ENCODE measurements at regions not wholly inside any gene's neighbourhood (a gene's known extent, or its start where the extent isn't known, plus 50 kb on each side); places are given as distances from the start of the nearest gene placed in this dataset.
A peak's percentile ranks its signal among the peaks of the same experiment; 100 is the strongest.

GRCh38 chr2:8563814-8564474, 117.9 kb upstream of the ID2 start:
- ATAC-seq, result no peak
- in situ Hi-C loops (cut with MboI; ENCODE audit: low sequenced_read_pairs in 4 of 4), result no loop called here
- H3K36me3 ChIP-seq, result no peaks in the 10 kb centered on the region
- intact Hi-C loops (cut with DNase I; ENCODE audit: low total_unique reads), result no loop called here
- DNase-seq, result peak in 1 of 2 donors; percentile 2
- H3K4me1 ChIP-seq, result no peaks in the 10 kb centered on the region
- TF ChIP-seq CTCF (IDR thresholded peaks at IDR 0.05 in 4 of 5, conservative IDR thresholded peaks at IDR 0.05 in 1 of 5) (no peak), POLR2A (IDR thresholded peaks at IDR 0.05) (no peak)
- H3K4me3 ChIP-seq, result no peak overlapping the region
- no peaks in the 10 kb centered on the region for H3K27me3 ChIP-seq
- no peak overlapping the region for H3K27ac ChIP-seq
- no peaks in the 10 kb centered on the region for H3K9me3 ChIP-seq

- H3K27ac ChIP-seq, result no peak overlapping the region
- H3K9me3 ChIP-seq, result no peaks in the 10 kb centered on the region
- ATAC-seq (no peak), DNase-seq (peak in 1 of 2 donors; percentile 3)
- H3K4me1 ChIP-seq, result no peaks in the 10 kb centered on the region
- intact Hi-C loops (cut with DNase I; ENCODE audit: low total_unique reads), result no loop called here
- H3K4me3 ChIP-seq, result no peak overlapping the region
- H3K27me3 ChIP-seq, result no peaks in the 10 kb centered on the region
- no peak for TF ChIP-seq POLR2A (IDR thresholded peaks at IDR 0.05)
- TF ChIP-seq CTCF (IDR thresholded peaks at IDR 0.05 in 4 of 5, conservative IDR thresholded peaks at IDR 0.05 in 1 of 5), result no peak
- no peaks in the 10 kb centered on the region for H3K36me3 ChIP-seq
- in situ Hi-C loops (cut with MboI; ENCODE audit: low sequenced_read_pairs in 4 of 4), result no loop called here
Measured at GRCh38 chr2:8564475-8564874, 117.4 kb upstream of the ID2 start.

GRCh38 chr2:8565399-8566154, 116.3 kb upstream of the ID2 start:
- Histone ChIP-seq H3K9me3 (no peaks in the 10 kb centered on the region), H3K36me3 (no peaks in the 10 kb centered on the region), H3K4me3 (no peak overlapping the region), H3K27ac (no peak overlapping the region), H3K4me1 (no peaks in the 10 kb centered on the region), H3K27me3 (no peaks in the 10 kb centered on the region)
- no peak for TF ChIP-seq POLR2A (IDR thresholded peaks at IDR 0.05)
- no peak for TF ChIP-seq CTCF (IDR thresholded peaks at IDR 0.05 in 4 of 5, conservative IDR thresholded peaks at IDR 0.05 in 1 of 5)
- ATAC-seq (no peak), DNase-seq (peak in 1 of 2 donors; percentile 5)
- intact Hi-C loops (cut with DNase I; ENCODE audit: low total_unique reads), result no loop called here
- in situ Hi-C loops (cut with MboI; ENCODE audit: low sequenced_read_pairs in 4 of 4), result no loop called here

GRCh38 chr2:8566155-8566670, 115.6 kb upstream of the ID2 start:
- TF ChIP-seq POLR2A (IDR thresholded peaks at IDR 0.05) (no peak), CTCF (IDR thresholded peaks at IDR 0.05 in 4 of 5, conservative IDR thresholded peaks at IDR 0.05 in 1 of 5) (no peak)
- DNase-seq (peak in 1 of 2 donors; percentile 1), ATAC-seq (no peak)
- H3K4me1 ChIP-seq, result no peaks in the 10 kb centered on the region
- H3K4me3 ChIP-seq, result no peak overlapping the region
- intact Hi-C loops (cut with DNase I; ENCODE audit: low total_unique reads), result no loop called here
- no peaks in the 10 kb centered on the region for H3K27me3 ChIP-seq
- in situ Hi-C loops (cut with MboI; ENCODE audit: low sequenced_read_pairs in 4 of 4), result no loop called here
- H3K36me3 ChIP-seq, result no peaks in the 10 kb centered on the region
- no peaks in the 10 kb centered on the region for H3K9me3 ChIP-seq
- H3K27ac ChIP-seq, result no peak overlapping the region
